Left kidney (tissue), 1 donor: ENCODE measurements at regions not wholly inside any gene's neighbourhood (a gene's known extent, or its start where the extent isn't known, plus 50 kb on each side); places are given as distances from the start of the nearest gene placed in this dataset.

ENCODE experiments used
- DNase-seq: peaks from one replicate; pipeline ENCODE4 v3.0.0-alpha.2; 2013

DNA sequence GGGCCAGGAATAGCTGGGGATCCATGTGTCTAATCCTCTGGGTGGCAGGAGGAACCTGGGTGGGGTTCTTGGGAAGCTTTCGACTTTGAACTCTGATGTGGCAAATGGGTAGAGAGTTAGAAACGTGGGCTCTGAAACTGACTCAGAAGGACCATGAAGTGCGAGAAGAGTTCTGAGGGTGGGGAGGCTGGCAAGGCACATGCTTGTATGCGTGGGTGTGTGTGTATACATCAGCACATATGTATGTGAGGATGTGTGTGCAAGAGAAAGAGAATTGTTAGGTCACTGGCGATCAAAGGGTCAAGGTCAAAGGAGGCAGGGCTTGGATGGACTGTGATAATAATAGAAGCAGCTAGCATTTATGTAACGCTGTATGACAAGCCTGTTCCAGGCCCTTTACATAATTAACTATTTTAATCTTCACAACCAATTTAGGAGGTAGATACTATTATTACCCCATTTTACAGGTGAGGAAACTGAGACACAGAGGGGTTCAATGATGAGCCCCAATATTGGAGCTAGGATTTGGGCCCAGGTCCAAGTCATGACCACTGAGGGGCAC, 84.5 kb upstream of the POU3F1 start:
- DNase-seq: no peak

DNA sequence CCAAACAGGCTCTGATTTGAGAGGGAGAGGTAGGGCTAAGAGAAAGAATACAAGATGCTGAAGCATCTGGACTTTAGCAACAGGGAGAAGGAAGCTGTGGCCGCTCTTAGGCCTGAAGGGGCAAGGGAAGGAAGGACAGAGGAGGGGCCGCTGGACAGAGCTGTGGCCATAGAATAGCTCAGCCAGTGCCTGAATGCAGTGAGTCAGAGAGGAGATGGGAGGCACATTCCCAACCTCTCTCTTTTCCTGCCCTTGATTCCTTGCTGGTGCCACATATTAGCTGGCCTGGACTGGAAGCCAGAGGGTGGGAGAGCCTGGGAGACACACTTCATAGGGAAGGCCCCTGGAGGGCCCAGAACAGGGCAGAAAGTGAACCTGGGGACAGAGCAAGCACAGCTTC, 83.4 kb upstream of the POU3F1 start:
- DNase-seq: no peak

DNA sequence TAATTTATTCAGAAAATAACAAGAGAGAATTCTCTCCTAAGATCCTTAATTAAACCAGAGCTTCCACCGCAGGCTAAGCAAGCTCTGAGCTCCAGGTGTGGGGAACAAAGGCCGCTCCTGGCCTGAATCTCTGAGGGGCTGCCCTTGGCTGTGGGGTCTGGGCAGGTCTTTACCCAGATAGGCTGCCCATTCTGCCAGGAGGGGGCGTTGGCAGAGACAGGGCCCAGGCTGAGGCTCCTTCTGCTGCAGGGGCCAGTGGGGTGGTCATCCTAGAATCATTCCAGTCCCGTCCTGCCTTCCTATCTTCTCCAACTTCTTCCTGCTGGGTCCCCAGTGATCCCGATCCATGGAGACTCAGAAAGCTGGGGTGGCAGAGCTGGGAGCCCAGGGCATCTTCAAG, 82.9 kb upstream of the POU3F1 start:
- DNase-seq: no peak

- no peak for DNase-seq
Observed at GRCh38 chr1:38128926-38129453, 82.4 kb upstream of the POU3F1 start.

DNA sequence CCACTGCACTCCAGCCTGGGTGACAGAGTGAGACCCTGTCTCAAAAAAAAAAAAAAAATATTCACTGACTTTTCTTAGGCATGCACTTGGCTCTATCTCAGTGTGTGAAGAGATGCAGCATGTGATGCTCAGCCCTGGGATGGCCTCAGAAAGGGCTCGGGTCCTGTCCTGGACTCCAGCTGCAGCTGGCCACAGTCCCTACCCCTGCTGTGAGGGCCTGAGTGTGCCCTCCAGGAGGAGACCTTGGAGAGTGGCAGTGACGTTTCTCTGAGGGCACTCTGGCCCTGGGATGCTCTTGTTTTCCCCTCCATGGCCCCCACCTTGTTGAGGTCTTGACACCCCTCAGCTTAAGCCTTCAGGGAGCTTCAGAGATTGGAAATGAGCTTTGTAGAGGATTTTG, 81.9 kb upstream of the POU3F1 start:
- DNase-seq: no peak

DNA sequence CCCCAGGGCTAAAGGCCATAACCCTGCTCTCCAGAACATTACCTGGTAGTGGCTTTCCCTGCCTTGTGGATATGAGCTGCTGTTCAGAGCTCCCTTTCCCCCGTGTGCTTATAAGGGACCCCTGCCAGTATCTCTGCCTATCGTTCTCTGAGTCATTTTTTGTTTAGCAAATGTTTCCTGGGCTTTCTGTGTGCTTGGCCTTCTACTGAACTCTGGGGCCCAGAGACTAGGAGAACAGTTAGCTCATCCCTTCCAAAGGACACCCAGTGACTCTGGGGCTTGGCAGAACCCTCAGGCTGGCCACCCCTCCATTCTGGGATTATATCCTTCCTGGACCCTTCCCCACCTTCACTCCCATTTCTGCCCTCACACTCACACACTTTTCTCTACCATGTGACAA, 80.8 kb upstream of the POU3F1 start:
- DNase-seq: no peak

DNA sequence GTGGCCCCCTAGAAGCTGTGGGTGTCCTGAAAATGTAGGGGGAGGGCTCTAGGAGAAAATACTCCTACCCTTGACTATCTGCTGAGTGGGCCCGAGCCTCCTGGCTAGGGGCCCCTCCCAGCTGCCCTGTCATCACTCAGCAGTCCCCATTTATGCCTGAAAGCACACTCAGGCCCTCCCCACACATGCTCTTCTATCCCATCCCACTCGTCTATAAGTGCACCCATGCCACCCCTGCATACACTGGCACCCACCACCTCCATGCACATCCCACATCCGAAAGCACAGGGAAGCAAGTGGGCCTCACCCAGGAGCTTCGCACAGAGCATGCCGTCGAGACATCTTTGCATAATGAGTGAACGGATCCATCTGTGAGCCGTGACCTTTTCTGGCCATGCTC, 80.4 kb upstream of the POU3F1 start:
- no peak for DNase-seq

DNA sequence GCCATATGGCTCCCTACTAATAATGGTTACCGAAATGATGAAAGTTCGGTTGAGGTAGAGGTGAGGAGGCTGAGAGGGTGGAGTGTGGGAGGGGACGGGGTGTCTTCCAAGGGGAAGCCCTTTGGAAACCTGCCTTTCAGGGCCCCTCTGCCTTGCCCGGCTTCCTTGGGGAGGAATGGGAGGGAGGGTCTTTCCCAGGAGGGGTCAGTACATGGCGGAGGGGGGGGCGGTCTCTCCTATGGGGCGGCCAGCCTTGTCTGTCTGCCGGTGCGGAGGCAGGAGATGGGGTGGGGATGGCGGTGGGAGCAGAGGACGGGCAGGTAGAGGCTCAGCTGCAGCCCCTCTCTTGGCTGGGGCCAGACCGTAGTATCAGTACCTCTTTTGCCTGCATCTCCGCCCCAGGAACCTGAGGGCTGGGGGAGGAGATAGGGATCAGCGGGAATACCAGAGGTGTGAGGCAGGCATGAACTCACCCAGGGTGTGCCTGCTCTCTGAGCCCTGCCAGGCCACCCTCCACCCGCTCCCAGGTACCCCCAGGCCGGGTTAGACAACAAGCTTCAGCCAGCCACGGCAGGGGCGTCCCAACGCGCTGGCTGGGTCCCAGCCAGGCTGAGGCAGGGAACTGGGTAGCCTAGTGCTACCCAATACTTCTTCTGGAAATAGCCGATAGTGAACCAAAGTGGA, 79.4 kb upstream of the POU3F1 start:
- no peak for DNase-seq

- DNase-seq: no peak
Observed at GRCh38 chr1:38125016-38125415, 78.4 kb upstream of the POU3F1 start.

DNA sequence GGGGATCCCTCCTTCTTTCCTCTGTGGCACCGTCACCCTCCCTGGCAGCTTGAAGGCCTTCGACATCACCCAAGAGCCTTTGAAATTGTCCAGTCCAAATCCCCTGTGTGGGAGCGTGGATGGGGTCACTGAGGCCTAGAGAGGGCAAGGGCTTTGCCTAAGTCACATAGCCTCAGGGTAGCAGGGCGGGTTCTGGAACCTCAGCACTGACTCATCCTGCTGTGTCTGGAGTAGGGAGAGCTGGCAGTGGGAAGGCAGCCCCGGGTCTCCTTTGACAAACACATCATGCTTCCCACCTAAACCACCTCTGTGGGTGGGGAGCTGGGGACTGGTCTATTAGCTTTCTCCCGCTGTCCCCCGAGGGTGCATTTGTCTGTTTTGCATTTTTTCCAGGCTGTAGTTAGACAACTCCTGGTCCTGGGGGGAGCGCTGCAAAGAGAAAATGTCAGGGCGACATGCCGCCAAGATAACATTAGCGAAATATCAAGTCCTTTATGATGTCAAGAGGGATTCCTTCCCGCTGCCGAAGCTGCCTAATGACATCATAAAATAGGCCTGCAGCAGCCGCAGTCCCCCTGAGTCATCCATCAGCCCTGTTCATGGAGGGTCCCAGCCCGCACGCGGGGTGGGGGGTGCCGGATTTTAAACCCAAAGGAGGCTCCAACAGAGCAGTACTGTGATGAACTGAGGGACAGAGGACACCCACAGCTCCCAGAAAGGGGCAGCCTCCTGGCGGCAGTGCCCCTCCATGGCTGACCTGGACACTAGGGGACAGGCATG, 77.0 kb upstream of the POU3F1 start:
- DNase-seq: no peak

DNA sequence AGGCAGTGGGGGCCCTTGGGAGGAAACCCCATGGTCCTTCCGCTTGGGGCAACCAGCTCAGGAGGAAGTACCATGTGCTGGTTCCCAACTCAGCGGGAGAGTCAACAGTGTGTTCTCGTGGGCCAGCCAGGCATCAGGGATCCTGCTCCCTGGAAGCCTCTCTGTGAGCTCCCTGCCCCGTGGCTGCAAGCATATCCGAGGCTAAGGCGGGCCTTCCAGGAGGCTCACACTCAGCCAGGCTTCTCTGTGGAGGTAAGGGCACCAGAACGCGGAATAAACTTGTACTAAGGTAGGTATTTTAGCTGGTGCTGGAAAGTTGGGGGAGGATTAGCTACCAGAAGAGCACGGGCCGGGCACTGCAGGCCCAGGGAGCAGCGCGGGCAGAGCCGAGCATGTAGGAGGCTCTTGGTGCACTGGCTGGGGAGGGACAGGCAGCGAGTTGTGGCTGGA, 74.7 kb upstream of the POU3F1 start:
- no peak for DNase-seq

GRCh38 chr1:38120552-38121230, 74.1 kb upstream of the POU3F1 start:
- no peak for DNase-seq

DNA sequence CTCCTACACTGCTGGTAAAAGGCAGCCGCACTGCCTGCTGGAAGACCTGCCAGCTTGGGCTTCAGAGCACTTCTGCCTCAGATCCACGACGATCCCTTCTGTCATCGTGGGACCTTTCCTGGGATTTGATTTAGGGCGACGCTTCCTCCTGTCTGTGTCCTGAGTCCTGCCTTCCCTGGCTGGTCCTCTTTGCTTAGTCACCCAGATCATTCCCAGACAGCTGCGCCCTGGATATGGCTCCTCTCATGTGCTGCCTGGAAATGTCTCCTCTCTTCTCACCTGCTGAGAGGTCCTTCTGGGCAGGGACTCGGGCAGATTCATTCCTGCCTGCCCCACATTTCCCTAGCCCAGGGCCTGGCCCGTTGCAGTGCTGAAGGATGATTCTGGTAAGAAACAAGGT, 72.4 kb upstream of the POU3F1 start:
- no peak for DNase-seq

- DNase-seq: no peak
Observed at GRCh38 chr1:38117444-38117887, 70.9 kb upstream of the POU3F1 start.

GRCh38 chr1:38115682-38116202, 69.1 kb upstream of the POU3F1 start:
- no peak for DNase-seq

- no peak for DNase-seq
Observed at GRCh38 chr1:38115226-38115625, 68.6 kb upstream of the POU3F1 start.

DNA sequence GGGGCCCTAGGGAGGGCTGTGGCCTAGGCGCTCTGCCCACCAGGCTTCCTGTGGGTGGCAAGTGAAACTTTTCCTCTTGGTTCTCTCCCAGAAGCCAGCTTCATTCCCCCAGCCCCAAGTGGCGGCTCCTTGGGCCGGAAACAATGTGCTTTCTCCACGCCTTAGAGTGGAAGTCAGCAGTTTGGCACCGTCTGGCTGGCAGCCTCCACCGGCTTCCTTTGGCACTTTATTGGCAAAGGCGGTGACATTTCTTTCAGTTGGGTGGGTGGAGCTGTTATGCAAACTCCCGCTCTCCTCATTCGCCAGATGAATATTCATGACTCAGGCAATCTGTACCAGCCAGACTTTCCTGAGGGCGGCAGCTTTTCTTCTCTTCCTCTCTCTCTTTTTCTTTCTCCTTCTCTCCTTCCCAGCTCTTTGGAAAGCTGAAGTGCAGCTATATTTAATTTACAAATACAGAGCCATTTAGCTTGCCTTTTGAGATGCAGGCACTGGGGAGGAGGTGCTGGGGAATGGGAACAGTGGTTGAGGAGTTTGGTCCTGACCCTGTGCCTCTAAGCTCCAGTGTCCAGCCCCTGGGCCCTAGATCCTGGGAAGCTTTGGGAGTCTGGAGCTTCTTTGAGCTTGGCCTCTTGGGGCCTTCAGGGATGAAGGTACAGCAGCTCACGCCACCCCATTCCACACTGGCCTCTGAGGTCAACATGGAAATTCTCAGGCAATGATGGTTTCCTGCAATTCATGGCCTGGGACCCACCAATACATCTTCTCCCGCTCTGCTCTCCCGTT, 67.8 kb upstream of the POU3F1 start:
- DNase-seq: no peak

- DNase-seq: no peak
Observed at GRCh38 chr1:38113159-38113666, 66.6 kb upstream of the POU3F1 start.

DNA sequence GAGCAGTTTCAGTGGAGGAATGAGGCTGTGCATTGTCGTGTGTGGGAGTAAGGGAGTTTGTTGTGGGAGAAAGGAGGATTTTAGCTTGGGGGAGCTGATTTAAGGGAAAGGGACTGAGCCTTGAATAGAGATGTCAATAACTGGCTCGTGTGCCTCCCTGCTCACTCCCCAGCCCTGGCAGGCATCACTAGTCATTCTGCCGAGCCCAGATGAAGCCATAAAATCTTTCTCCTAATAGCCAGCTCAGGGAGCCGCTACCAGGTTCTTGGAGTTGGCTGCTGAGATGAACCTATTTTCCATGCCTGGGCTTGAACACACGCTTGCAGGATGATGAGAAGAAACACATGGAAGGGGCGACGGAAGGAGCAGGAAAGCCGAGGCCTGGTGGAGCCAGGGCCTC, 65.0 kb upstream of the POU3F1 start:
- DNase-seq: no peak

- DNase-seq: no peak
Observed at GRCh38 chr1:38105267-38105666, 58.7 kb upstream of the POU3F1 start.

- DNase-seq: no peak
Observed at GRCh38 chr1:38102636-38103035, 56.0 kb upstream of the POU3F1 start.
